ENCODE measurements at regions not wholly inside any gene's neighbourhood (a gene's known extent, or its start where the extent isn't known, plus 50 kb on each side); places are given as distances from the start of the nearest gene placed in this dataset.
"Not testable (repeated sequence)": the region's sequence is repeated elsewhere in the genome, so short reads cannot be mapped to it uniquely, and the experiment has no call there.

DNA sequence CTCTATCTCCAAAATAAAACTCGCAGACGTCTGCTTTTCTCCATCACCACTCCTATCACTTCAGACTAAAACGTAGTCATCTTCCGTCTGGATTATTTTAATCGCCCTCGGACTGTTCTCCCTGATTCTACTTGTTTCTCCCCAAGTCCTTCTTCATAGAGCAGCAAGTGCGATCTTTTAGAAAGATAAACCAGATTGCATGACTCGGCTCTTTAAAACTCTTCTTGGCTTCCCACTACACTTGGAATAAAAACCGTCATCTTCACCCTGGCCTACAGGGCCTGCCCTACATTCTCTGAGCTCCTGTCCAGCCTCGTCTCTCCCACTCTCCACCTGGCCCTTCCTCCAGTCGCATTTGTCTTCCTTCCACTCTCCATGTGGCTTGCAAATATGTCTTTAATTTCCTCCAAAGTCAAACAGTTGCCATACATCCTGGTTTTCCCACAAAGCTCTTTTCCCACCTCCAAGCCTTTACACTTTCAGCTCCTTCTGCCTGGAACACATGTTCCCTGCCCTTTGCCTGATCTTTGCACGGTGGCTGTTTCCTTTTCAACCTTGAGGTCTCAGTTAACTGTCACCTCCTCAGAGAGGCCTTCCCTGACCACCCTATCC lies 70.5 kb upstream of the DHX40 start:
- no peak for DNase-seq

DNA sequence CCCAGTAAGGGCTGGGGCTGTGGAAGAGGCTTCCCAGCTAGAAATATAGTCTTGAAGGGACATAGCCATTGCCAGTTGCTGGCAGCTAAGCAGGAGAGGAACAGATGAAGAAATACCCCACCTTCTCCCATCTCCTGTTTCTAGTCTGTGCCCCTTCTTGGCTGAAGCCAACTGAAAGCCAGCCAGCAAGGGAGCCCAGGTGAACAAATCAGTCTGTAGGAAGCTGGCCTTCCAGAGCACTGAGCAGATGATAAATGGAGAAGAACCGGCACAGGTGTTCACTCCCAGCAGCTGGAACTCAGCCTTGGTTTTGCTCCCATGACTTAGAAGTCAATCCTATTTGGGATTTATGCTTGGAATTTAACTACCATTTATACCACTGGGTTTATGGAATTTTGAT lies 69.2 kb upstream of the DHX40 start:
- DNase-seq: no peak

DNA sequence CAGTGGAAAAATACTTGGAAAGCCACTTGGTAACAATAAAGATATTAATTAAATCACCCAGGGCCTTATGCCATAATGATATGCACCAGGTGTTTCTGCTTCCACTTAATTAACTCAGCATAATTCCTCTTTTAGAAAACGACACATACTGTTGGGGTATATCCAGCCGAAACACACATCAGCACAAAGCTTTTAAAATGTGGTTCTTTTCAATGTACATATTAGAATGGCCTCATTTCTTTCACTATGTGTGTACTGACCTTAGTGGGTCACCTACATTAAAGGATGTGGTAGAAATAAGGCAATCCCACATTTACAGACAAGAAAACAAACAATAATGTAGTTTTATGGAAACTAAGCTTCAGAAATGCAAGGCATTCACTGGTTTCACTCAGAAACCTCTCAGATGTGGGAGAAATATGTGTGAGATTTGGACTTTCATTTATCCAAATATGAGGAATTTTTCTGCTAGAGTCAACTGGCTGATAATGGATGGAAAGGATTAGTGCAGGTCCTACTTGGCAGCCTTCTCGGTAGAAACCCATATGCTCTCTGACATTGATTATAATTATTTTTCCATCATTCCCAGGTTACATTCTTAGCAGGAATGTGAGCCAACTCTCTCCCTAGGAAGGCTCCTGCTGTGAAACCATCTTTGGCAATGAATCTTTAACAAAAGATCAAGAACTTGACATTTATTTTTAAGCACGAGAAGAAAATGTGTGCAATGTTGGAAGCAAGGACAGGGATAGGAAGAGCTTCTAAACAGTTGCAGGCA lies 66.7 kb upstream of the DHX40 start:
- DNase-seq: no peak

DNA sequence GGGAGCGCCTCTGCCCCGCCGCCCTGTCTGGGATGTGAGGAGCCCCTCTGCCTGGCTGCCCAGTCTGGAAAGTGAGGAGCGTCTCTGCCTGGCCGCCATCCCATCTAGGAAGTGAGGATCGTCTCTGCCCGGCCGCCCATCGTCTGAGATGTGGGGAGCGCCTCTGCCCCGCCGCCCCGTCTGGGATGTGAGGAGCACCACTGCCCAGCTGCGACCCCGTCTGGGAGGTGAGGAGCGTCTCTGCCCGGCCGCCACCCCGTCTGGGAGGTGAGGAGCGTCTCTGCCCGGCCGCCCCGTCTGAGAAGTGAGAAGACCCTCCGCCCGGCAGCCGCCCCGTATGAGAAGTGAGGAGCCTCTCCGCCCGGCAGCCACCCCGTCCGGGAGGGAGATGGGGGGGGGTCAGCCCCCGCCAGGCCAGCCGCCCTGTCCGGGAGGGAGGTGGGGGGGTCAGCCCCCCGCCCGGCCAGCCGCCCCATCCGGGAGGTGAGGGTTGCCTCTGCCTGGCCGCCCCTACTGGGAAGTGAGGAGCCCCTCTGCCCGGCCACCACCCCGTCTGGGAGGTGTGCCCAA lies 65.2 kb upstream of the DHX40 start:
- DNase-seq: not testable (repeated sequence)

DNA sequence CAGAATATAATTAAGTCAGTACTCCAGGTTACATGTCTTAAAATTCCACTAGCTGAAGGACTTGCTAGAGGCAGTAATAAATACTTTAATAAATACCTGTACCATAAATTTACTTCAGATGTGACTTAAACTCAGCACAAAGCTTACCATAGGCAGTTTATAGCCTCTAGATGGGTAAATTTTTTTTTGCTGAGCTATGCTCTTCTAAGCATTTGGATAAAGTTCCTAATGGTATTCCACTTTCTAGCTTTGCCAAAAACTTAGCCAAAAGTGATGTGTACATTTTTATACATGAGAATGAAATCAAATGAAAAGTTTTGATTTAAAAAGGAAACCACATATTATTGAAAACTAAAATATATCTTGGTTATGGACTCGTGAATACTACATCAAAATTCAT lies 63.7 kb upstream of the DHX40 start:
- no peak for DNase-seq

DNA sequence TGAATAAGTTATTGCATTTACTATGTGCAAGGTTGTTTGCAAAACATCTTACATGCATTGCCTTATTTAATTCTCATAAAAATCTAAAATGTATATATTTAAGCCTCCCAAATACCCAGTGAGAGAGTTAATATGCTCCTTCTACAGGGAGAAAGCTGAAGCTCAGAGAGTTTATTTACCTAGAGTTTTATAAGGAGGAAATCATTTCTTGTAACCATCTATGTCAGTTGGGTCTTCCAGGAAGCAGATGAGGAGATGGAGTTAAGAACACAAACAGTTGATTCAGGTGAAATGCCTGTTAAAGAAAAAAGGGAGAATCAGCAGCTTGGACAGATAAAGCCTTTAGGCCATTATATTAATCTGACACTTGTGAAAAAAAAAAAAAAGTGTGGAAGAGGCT lies 62.6 kb upstream of the DHX40 start:
- DNase-seq: no peak

GRCh38 chr17:59503500-59503899 lies 61.9 kb upstream of the DHX40 start:
- peak; percentile 75 to 78 for DNase-seq

DNA sequence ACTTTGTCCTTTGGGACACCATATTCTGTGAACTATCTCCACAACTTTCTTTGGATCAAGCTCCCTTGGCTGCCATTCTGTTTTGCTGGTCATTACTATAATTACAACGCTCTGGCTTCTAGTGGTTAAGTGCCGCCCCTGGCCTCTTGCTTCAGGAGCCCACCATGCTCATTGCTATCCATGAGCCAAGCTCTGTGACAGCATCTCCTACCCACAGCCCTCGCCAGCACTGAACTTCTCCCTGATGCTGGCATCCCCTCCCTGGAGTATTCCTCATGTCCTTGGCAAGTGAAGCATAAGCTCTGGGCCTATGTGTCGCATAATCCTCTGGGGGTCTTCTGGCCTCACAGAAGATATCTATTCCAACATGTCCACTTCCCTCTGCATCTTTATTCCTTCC lies 60.6 kb upstream of the DHX40 start:
- DNase-seq: no peak

DNA sequence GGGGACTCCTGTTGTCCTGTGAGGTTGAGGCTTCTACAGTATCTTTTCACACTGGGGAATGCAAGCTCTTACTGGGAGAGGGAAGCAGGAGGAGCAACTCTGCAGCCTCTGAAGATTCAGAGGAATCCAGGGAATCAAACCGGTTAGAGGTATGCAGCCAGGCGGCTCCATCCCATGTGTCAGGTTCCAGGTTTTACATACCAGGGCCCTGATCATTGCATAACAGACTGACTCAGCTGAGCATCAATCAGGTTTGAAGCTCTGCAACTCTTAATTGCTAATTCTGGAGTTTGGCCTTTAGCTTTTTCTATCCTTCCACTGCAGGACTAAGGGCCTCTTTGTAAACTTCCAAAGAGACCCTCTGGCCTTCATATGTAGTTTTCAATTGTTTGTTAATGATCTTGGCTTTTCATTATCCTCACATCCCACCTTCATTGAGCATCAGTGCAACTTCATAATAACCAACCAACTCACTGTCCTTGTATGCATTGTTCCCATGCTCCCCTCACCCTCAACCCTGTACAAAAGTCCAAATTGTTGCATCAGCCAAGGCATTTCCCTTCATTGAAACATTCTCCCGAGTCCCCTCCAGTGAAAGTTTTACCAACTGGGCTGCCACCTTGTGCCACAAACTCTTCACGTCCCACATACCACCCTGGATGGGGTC lies 59.7 kb upstream of the DHX40 start:
- DNase-seq: no peak

GRCh38 chr17:59506894-59507726 lies 58.3 kb upstream of the DHX40 start:
- no peak for DNase-seq

GRCh38 chr17:59508999-59509625 lies 56.3 kb upstream of the DHX40 start:
- DNase-seq: no peak

DNA sequence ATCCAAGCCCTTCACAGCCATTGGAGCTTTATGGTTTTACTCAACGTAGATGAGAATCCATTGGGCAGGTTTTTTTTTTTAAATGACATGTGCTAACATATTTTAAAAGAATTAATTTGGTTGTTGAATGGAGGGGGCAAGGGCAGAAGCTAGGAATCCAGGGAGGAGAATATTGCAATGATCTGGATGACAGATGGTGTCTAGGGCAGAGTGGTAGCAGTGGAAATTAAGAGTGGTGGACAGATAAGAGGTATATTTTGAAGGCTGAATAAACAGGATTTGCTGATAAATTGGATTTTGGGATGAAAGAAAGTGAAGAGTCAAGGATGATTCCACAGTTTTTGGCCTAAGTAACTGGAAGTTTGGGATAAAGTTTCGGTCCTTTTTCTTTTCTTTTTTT lies 54.8 kb upstream of the DHX40 start:
- DNase-seq: no peak

GRCh38 chr17:59511726-59512125 lies 53.7 kb upstream of the DHX40 start:
- no peak for DNase-seq

GRCh38 chr17:59512844-59513385 lies 52.5 kb upstream of the DHX40 start:
- DNase-seq: no peak

- peak; percentile 92 to 93 for DNase-seq
Measured at GRCh38 chr17:59513934-59514841, 51.2 kb upstream of the DHX40 start.
